ENCODE measurements at regions not wholly inside any gene's neighbourhood (a gene's known extent, or its start where the extent isn't known, plus 50 kb on each side); places are given as distances from the start of the nearest gene placed in this dataset.

- DNase-seq: no peak
Measured at GRCh38 chr20:22744341-22745193, 160.2 kb upstream of the FOXA2 start.

- no peak for DNase-seq
Measured at GRCh38 chr20:22745194-22745500, 160.8 kb upstream of the FOXA2 start.

- no peak for DNase-seq
Measured at GRCh38 chr20:22746957-22747356, 162.6 kb upstream of the FOXA2 start.

GRCh38 chr20:22752324-22752723, 168.0 kb upstream of the FOXA2 start:
- no peak for DNase-seq

GRCh38 chr20:22757424-22758183, 173.2 kb upstream of the FOXA2 start:
- DNase-seq: no peak

GRCh38 chr20:22758815-22759214, 174.4 kb upstream of the FOXA2 start:
- DNase-seq: no peak

- DNase-seq: no peak
Measured at GRCh38 chr20:22762576-22763256, 178.3 kb upstream of the FOXA2 start.

GRCh38 chr20:22763257-22763906, 179.0 kb upstream of the FOXA2 start:
- no peak for DNase-seq

GRCh38 chr20:22768266-22769178, 184.2 kb upstream of the FOXA2 start:
- no peak for DNase-seq

GRCh38 chr20:22770241-22770800, 185.9 kb upstream of the FOXA2 start:
- DNase-seq: no peak

GRCh38 chr20:22771706-22772105, 187.3 kb upstream of the FOXA2 start:
- DNase-seq: no peak

GRCh38 chr20:22773344-22773743, 189.0 kb upstream of the FOXA2 start:
- no peak for DNase-seq

GRCh38 chr20:22775256-22775655, 190.9 kb upstream of the FOXA2 start:
- DNase-seq: no peak

- DNase-seq: no peak
Measured at GRCh38 chr20:22775671-22776139, 191.3 kb upstream of the FOXA2 start.

GRCh38 chr20:22776369-22776768, 192.0 kb upstream of the FOXA2 start:
- no peak for DNase-seq

- no peak for DNase-seq
Measured at GRCh38 chr20:22779878-22780277, 195.5 kb upstream of the FOXA2 start.

- no peak for DNase-seq
Measured at GRCh38 chr20:22781869-22782268, 197.5 kb upstream of the FOXA2 start.

- no peak for DNase-seq
Measured at GRCh38 chr20:22789676-22790075, 205.3 kb upstream of the FOXA2 start.

- no peak for DNase-seq
Measured at GRCh38 chr20:22791396-22791795, 207.0 kb upstream of the FOXA2 start.

GRCh38 chr20:22791877-22792525, 207.6 kb upstream of the FOXA2 start:
- no peak for DNase-seq

- DNase-seq: no peak
Measured at GRCh38 chr20:22794200-22794599, 209.8 kb upstream of the FOXA2 start.

Measured in activated CD4-positive, alpha-beta T cell treated with anti-CD3 and anti-CD28 coated beads, Interleukin-2, amount 50 U/mL, for 4 hours (primary cell).